Panc1 (cell line): ENCODE measurements at regions not wholly inside any gene's neighbourhood (a gene's known extent, or its start where the extent isn't known, plus 50 kb on each side); places are given as distances from the start of the nearest gene placed in this dataset.

ENCODE experiments used
- ATAC-seq: fragments of 200-7000 bp; cut with Tn5 transposase; 2 replicates; pipeline ENCODE4 v1.9.1; 2020; ENCODE audit warnings: mild to moderate bottlenecking, moderate library complexity
- BruUV-seq: library from RNA; stranded (reverse); fragments of 400-500 nt; replicated peaks from 2 replicates; lab custom pipeline; 2021; lab: Mats Ljungman, UMichigan
- CTCF ChIA-PET: fragments of 300-600 bp; sonication (Branson Sonifier 250); formaldehyde crosslinking; loops from one replicate; lab custom pipeline; 2022; ENCODE audit warnings: antibody characterized with exemption; lab: Charles Lee
- POLR2A ChIA-PET: fragments of 300-600 bp; sonication (Branson Sonifier 250); formaldehyde crosslinking; loops from one replicate; lab custom pipeline; 2022; ENCODE audit warnings: antibody characterized with exemption; lab: Charles Lee
- DNase-seq: peaks from one replicate; pipeline ENCODE4 v3.0.0-alpha.2; 2010; ENCODE audit warnings: low read depth, low spot score
- H3K27ac ChIP-seq: 2 replicates; pipeline ENCODE4 v1.5.1; 2011; ENCODE audit warnings: mild to moderate bottlenecking, low read length, inconsistent platforms
- H3K27me3 ChIP-seq: fragments of 200-500 bp; sonication (Bioruptor generic); 2 replicates; pipeline ENCODE4 v1.6.0; 2014; ENCODE audit warnings: low read length, inconsistent platforms; ENCODE audit not compliant: control insufficient read depth, insufficient read depth
- H3K36me3 ChIP-seq: fragments of 200-500 bp; sonication (Bioruptor generic); 2 replicates; pipeline ENCODE4 v1.5.1; 2014; ENCODE audit warnings: inconsistent platforms, mild to moderate bottlenecking, low read length, moderate library complexity; ENCODE audit not compliant: control insufficient read depth, insufficient read depth
- H3K4me1 ChIP-seq: 2 replicates; pipeline ENCODE4 v1.5.1; 2011; ENCODE audit warnings: inconsistent platforms, mild to moderate bottlenecking, low read length, moderate library complexity; ENCODE audit not compliant: control insufficient read depth, insufficient read depth
- H3K4me3 ChIP-seq, 2 experiments: 2 replicates each; pipeline ENCODE4 v1.5.1; 2011 to 2012; ENCODE audit warnings: low read depth in 2 of 2, low read length in 2 of 2, mild to moderate bottlenecking in 2 of 2, inconsistent platforms in 1 of 2, moderate library complexity in 1 of 2
- H3K9me3 ChIP-seq: fragments of 200-500 bp; sonication (Bioruptor generic); 2 replicates; pipeline ENCODE4 v1.5.1; 2014; ENCODE audit warnings: low read depth, mild to moderate bottlenecking, inconsistent platforms, low read length, moderate library complexity; ENCODE audit not compliant: control insufficient read depth, insufficient read depth
- POLR2AphosphoS5 ChIP-seq: IDR thresholded peaks from 2 replicates; pipeline ENCODE4 v1.6.1; 2012; ENCODE audit warnings: mild to moderate bottlenecking, low read depth, low read length, moderate library complexity
- SIN3A ChIP-seq: IDR thresholded peaks from 2 replicates; pipeline ENCODE4 v1.6.1; 2012; ENCODE audit warnings: low read depth, mild to moderate bottlenecking, low read length, moderate library complexity, borderline replicate concordance; ENCODE audit not compliant: insufficient read depth
- TCF7L2 ChIP-seq: IDR thresholded peaks from 2 replicates; pipeline ENCODE4 v1.6.1; 2011; ENCODE audit warnings: mild to moderate bottlenecking, low read depth, low read length, inconsistent platforms
- in situ Hi-C: cut with HindIII; loops from 2 replicates; pipeline ENCODE4 v1.10.0; 2016; ENCODE audit warnings: low sequenced_read_pairs, low pct_unique_long_range_greater_than_20kb
- intact Hi-C: fragments of 100-400 bp; cut with micrococcal nuclease; formaldehyde crosslinking; loops from one replicate; pipeline ENCODE4 v1.10.0; 2022; ENCODE audit not compliant: unreplicated experiment
- TF ChIP-seq, protein P1 (sequence below): fragments of 450-650 bp; IDR thresholded peaks from 2 replicates; pipeline ENCODE4 v1.5.1; 2017; ENCODE audit warnings: mild to moderate bottlenecking
- TF ChIP-seq, protein P2 (sequence below), 2 experiments: IDR thresholded peaks; 2 replicates each; pipeline ENCODE4 v1.6.1; 2011 to 2012; ENCODE audit warnings: low read depth in 2 of 2, control low read depth in 1 of 2, low read length in 1 of 2, mild to moderate bottlenecking in 1 of 2, moderate library complexity in 1 of 2; ENCODE audit not compliant: insufficient read depth in 1 of 2

DNA sequence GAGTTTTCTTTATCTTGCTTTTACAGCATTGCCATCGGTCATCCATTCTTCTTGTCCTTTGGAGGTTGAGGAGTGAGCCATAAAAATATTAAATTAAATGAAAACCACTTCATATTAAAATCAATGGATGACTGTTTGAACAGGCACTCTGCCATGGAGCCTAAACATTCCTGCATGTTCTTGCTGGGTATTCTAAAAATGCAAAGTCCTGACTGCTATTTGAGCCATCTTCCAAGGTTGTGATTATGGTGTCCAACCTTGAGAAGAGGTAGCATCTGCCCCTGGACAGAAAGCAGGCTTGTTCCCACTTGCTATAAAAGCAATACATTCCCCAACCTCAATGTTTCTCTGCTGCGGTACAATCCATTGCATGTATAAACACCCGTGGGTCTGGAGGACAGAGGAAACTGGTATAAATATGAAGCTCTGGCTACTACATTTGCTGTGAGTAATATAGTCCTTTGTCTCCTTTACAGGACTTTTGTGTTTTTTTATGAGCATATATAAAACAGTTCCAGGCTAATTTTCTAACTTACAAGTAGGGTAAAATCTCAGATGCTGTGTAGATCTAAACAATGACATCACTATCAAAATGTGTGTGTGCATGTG, 70.9 kb upstream of the FAT4 start:
- ATAC-seq: no peak
- DNase-seq: no peak
- ChIA-PET POLR2A (no interaction called here), CTCF (no interaction called here)
- in situ Hi-C loops: no loop called here
- Histone ChIP-seq H3K36me3 (no peaks in the 10 kb centered on the region), H3K27ac (no peak overlapping the region), H3K27me3 (no peaks in the 10 kb centered on the region), H3K9me3 (no peaks in the 10 kb centered on the region), H3K4me3 (no peak overlapping the region), H3K4me1 (no peaks in the 10 kb centered on the region)
- intact Hi-C loops: no loop called here
- TF ChIP-seq, protein P1, sequence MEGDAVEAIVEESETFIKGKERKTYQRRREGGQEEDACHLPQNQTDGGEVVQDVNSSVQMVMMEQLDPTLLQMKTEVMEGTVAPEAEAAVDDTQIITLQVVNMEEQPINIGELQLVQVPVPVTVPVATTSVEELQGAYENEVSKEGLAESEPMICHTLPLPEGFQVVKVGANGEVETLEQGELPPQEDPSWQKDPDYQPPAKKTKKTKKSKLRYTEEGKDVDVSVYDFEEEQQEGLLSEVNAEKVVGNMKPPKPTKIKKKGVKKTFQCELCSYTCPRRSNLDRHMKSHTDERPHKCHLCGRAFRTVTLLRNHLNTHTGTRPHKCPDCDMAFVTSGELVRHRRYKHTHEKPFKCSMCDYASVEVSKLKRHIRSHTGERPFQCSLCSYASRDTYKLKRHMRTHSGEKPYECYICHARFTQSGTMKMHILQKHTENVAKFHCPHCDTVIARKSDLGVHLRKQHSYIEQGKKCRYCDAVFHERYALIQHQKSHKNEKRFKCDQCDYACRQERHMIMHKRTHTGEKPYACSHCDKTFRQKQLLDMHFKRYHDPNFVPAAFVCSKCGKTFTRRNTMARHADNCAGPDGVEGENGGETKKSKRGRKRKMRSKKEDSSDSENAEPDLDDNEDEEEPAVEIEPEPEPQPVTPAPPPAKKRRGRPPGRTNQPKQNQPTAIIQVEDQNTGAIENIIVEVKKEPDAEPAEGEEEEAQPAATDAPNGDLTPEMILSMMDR: no peak
- TF ChIP-seq TCF7L2 (no peak), SIN3A (no peak), POLR2AphosphoS5 (no peak)
- TF ChIP-seq, protein P2, sequence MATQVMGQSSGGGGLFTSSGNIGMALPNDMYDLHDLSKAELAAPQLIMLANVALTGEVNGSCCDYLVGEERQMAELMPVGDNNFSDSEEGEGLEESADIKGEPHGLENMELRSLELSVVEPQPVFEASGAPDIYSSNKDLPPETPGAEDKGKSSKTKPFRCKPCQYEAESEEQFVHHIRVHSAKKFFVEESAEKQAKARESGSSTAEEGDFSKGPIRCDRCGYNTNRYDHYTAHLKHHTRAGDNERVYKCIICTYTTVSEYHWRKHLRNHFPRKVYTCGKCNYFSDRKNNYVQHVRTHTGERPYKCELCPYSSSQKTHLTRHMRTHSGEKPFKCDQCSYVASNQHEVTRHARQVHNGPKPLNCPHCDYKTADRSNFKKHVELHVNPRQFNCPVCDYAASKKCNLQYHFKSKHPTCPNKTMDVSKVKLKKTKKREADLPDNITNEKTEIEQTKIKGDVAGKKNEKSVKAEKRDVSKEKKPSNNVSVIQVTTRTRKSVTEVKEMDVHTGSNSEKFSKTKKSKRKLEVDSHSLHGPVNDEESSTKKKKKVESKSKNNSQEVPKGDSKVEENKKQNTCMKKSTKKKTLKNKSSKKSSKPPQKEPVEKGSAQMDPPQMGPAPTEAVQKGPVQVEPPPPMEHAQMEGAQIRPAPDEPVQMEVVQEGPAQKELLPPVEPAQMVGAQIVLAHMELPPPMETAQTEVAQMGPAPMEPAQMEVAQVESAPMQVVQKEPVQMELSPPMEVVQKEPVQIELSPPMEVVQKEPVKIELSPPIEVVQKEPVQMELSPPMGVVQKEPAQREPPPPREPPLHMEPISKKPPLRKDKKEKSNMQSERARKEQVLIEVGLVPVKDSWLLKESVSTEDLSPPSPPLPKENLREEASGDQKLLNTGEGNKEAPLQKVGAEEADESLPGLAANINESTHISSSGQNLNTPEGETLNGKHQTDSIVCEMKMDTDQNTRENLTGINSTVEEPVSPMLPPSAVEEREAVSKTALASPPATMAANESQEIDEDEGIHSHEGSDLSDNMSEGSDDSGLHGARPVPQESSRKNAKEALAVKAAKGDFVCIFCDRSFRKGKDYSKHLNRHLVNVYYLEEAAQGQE (IDR thresholded peaks at IDR 0.05; ENCODE audit: insufficient read depth in 1 of 2, low read depth in 2 of 2, low read length in 1 of 2): no peak
- BruUV-seq: no TSS peak

DNA sequence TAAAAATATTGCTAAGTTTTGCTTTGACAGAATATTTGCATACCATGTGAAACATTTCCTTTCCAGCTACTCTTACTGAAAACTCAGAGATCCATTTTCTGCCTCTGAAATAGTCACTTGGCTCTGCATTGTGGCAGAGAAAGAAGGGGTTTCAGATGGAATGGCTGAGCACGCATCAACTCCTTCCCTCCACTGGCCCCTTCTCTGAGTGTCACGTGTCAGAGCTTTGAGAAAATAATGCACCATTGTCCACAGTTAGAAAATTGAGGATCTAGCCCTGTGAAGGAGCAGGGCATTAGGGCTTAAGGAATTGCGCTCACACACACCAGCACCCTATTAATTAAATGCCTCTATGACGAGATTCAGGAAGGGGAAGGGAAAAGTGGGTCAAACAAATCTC, 78.8 kb upstream of the FAT4 start:
- Histone ChIP-seq H3K36me3 (no peaks in the 10 kb centered on the region), H3K27ac (no peak overlapping the region), H3K9me3 (no peaks in the 10 kb centered on the region), H3K27me3 (no peaks in the 10 kb centered on the region), H3K4me3 (no peak overlapping the region), H3K4me1 (no peaks in the 10 kb centered on the region)
- ChIA-PET CTCF (no interaction called here), POLR2A (no interaction called here)
- TF ChIP-seq, protein P2 (IDR thresholded peaks at IDR 0.05; ENCODE audit: insufficient read depth in 1 of 2, low read depth in 2 of 2, low read length in 1 of 2): no peak
- TF ChIP-seq, protein P1: no peak
- TF ChIP-seq SIN3A (no peak), POLR2AphosphoS5 (no peak), TCF7L2 (no peak)
- DNase-seq (no peak), ATAC-seq (no peak)
- in situ Hi-C loops: no loop called here
- intact Hi-C loops: loop anchor here (10.0 kb wide), 1 partner anchor 521 kb away; the partner anchor contains the start of gene ANKRD50
- BruUV-seq: no TSS peak
